Stomach (tissue), 8 donors: ENCODE measurements at regions not wholly inside any gene's neighbourhood (a gene's known extent, or its start where the extent isn't known, plus 50 kb on each side); places are given as distances from the start of the nearest gene placed in this dataset.

ENCODE experiments used
- DNase-seq, 2 donors: peaks; one replicate each; pipeline versions ENCODE4 v3.0.0 to v3.0.0-alpha.2; 2013 to 2019
- H3K27ac ChIP-seq, 5 donors: fragments of 200-600 bp in 4 of 5; sonication (generic) in 4 of 5; one replicate each; pipeline ENCODE4 v1.5.1; 2013 to 2019; ENCODE audit warnings: mild to moderate bottlenecking in 1 of 5, moderate library complexity in 1 of 5
- H3K27me3 ChIP-seq, 3 donors: fragments of 200-600 bp; sonication (generic); one replicate each; pipeline ENCODE4 v1.5.1; 2017 to 2019; ENCODE audit warnings: mixed run types in 1 of 3
- H3K36me3 ChIP-seq, 4 donors: fragments of 200-600 bp; sonication (generic); 1 replicate in 3 of 4; 2 replicates in 1 of 4; pipeline ENCODE4 v1.5.1; 2016 to 2019
- H3K4me1 ChIP-seq, 4 donors: fragments of 200-600 bp; sonication (generic); one replicate each; pipeline ENCODE4 v1.5.1; 2016 to 2019
- H3K4me3 ChIP-seq, 4 donors: fragments of 200-600 bp; sonication (generic) in 3 of 4; one replicate each; pipeline ENCODE4 v1.5.1; 2016 to 2019; ENCODE audit warnings: mild to moderate bottlenecking in 1 of 4
- H3K9me3 ChIP-seq, 4 donors: fragments of 200-600 bp; sonication (generic); one replicate each; pipeline ENCODE4 v1.5.1; 2016 to 2019
- EP300 ChIP-seq: sonication (generic); formaldehyde crosslinking; IDR thresholded peaks from one replicate; pipeline ENCODE4 v1.6.1; 2017; ENCODE audit warnings: antibody characterized with exemption
- POLR2A ChIP-seq, 4 donors: fragments of 450-650 bp; IDR thresholded peaks; one replicate each; pipeline ENCODE4 v1.6.1; 2016; ENCODE audit warnings: antibody characterized with exemption in 4 of 4, control low read depth in 2 of 4, mild to moderate bottlenecking in 1 of 4, moderate library complexity in 1 of 4
- POLR2AphosphoS5 ChIP-seq, 3 donors: sonication (generic); formaldehyde crosslinking; IDR thresholded peaks; one replicate each; pipeline ENCODE4 v1.6.1; 2016; ENCODE audit warnings: antibody characterized with exemption in 3 of 3
- WGBS, 5 donors: extraction: QIAGEN DNeasy Blood & Tissue Kit in 3 of 5; methylation state at CpG; one replicate each; pipeline versions ENCODE4 v1.1.5 to v1.1.7; 2013 to 2018; 5-methylcytosine and 5-hydroxymethylcytosine counted together
- intact Hi-C: fragments of 100-400 bp; cut with DNase I; formaldehyde crosslinking; loops from one replicate; pipeline ENCODE4 v1.15.1; 2023; ENCODE audit warnings: low total_unique reads
- TF ChIP-seq, protein P1 (sequence below), 7 experiments: fragments of 450-650 bp in 4 of 7; fragments of 200-600 bp in 3 of 7; sonication (generic) in 3 of 7; IDR thresholded peaks; one replicate each; pipeline ENCODE4 v1.5.1; 2016 to 2019; ENCODE audit warnings: antibody characterized with exemption in 7 of 7, control low read depth in 2 of 7, mild to moderate bottlenecking in 1 of 7
- donor health status: healthy with polysubstance abuse.
- donor health status: Bipolar disorder and iron deficiency.
- donor health status: healthy.

DNA sequence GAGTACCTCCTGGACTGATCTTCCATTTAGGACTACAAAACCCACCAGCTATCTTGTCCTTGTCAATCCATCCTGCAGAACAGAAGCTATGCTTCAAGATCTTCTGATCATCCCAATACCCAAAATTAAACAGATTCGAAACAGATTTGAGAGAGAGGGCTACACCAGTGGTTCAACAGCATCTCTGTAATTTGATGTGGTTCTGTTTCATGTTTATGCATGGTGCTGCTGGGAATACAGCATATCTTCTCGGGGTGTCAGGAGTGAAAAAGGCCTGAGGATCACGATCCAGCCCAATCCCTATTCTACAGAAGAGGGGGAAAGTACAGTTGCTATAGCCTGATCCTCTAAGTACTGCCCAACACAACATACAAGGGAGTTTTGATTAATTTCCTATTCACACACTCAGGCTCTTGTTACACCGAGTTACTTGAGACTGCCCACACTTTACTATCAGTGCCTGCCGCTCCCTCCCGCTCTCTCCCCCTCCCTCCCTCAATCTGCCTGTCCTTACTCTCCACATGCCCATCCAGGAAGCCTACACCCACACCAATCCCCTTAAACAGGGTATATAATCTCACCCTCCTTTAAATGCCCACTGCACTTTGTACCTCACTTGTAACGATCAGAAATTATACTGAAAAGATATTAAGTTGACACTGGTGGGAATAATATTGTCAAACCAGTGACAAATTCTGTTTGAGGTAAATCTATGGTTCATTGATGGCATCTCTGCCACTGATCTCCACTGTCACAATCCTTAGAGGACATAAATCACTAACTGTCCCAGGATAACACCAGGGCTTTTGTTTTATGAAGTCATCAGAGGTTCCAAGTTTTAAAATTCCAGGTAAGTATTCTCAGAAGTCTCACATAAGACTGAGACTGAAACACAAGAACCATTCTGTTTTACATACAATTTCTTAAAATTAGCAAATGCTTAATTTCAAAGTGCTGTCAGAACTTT lies 89.3 kb upstream of the PLEKHM1 start:
- DNase-seq = peak in 1 of 2 donors; percentile 19
- Histone ChIP-seq H3K4me3 (no peak overlapping the region), H3K4me1 (peaks cover 33 to 86% (median 68%) of the 10 kb centered on the region in 4 donors), H3K9me3 (no peaks in the 10 kb centered on the region), H3K27ac (no peak overlapping the region), H3K27me3 (no peaks in the 10 kb centered on the region), H3K36me3 (peaks cover 0 to 14% (median 4%) of the 10 kb centered on the region in 4 donors)
- intact Hi-C loops = no loop called here
- TF ChIP-seq, protein P1, sequence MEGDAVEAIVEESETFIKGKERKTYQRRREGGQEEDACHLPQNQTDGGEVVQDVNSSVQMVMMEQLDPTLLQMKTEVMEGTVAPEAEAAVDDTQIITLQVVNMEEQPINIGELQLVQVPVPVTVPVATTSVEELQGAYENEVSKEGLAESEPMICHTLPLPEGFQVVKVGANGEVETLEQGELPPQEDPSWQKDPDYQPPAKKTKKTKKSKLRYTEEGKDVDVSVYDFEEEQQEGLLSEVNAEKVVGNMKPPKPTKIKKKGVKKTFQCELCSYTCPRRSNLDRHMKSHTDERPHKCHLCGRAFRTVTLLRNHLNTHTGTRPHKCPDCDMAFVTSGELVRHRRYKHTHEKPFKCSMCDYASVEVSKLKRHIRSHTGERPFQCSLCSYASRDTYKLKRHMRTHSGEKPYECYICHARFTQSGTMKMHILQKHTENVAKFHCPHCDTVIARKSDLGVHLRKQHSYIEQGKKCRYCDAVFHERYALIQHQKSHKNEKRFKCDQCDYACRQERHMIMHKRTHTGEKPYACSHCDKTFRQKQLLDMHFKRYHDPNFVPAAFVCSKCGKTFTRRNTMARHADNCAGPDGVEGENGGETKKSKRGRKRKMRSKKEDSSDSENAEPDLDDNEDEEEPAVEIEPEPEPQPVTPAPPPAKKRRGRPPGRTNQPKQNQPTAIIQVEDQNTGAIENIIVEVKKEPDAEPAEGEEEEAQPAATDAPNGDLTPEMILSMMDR (IDR thresholded peaks at IDR 0.05) = no peak
- TF ChIP-seq POLR2A (IDR thresholded peaks at IDR 0.05) (no peak), POLR2AphosphoS5 (IDR thresholded peaks at IDR 0.05) (no peak), EP300 (no peak)
- 50 to 67% (median 61%) methylated on average over 7 of the region's 7 CpGs for WGBS, 5 donors

DNA sequence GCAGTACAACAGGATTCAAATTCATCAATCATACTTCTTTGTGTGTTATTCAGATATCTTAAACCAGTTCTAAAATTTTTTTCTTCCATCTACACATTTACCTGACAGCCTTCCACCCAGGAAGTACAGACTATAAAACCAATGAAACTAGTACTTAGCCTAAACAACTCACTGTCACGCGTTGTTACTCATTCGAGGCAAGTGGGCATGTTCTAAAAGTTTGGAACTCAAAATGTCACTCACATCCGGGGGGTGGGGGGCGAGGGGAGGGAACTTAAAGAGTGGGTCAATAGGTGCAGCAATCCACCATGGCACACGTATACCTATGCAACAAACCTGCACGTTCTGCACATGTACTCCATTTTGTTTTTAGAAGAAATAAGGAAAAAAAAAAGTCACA lies 90.4 kb upstream of the PLEKHM1 start:
- no peaks in the 10 kb centered on the region for H3K27me3 ChIP-seq
- H3K36me3 ChIP-seq = peaks cover 0 to 14% (median 4%) of the 10 kb centered on the region in 4 donors
- H3K9me3 ChIP-seq = no peaks in the 10 kb centered on the region
- no peak overlapping the region for H3K27ac ChIP-seq
- DNase-seq = no peak
- TF ChIP-seq POLR2AphosphoS5 (IDR thresholded peaks at IDR 0.05) = no peak
- TF ChIP-seq, protein P1 (IDR thresholded peaks at IDR 0.05) = no peak
- H3K4me3 ChIP-seq = no peak overlapping the region
- H3K4me1 ChIP-seq = peaks cover 22 to 76% (median 60%) of the 10 kb centered on the region in 4 donors
- WGBS, 5 donors = 84 to 85% (median 85%) methylated on average over 7 of the region's 7 CpGs
- intact Hi-C loops = no loop called here

DNA sequence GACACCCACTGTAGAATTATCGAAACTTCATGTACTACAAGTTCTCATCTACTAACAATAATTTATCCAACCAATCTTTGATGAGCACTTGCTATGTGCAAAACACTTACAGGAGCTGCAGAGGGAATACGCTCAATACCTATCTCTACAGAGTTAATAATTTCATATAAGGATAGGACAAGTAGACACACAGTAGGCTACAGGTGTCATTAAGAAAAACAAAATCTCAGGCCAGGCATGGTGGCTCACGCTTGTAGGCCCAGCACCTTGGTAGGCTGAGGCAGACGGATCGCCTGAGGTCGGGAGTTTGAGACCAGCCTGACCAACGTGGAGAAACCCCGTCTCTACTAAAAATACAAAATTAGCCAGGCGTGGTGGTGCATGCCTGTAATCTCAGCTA lies 91.3 kb upstream of the PLEKHM1 start:
- H3K9me3 ChIP-seq = no peaks in the 10 kb centered on the region
- DNase-seq = no peak
- H3K4me3 ChIP-seq = no peak overlapping the region
- WGBS, 5 donors = 90 to 95% (median 94%) methylated on average over 9 of the region's 9 CpGs
- no peak overlapping the region for H3K27ac ChIP-seq
- H3K27me3 ChIP-seq = no peaks in the 10 kb centered on the region
- peaks cover 0 to 14% (median 4%) of the 10 kb centered on the region in 4 donors for H3K36me3 ChIP-seq
- peaks cover 21 to 75% (median 61%) of the 10 kb centered on the region in 4 donors for H3K4me1 ChIP-seq
- TF ChIP-seq POLR2A (IDR thresholded peaks at IDR 0.05) (no peak), EP300 (no peak), POLR2AphosphoS5 (IDR thresholded peaks at IDR 0.05) (no peak)
- TF ChIP-seq, protein P1 (IDR thresholded peaks at IDR 0.05) = no peak
- intact Hi-C loops = no loop called here

DNA sequence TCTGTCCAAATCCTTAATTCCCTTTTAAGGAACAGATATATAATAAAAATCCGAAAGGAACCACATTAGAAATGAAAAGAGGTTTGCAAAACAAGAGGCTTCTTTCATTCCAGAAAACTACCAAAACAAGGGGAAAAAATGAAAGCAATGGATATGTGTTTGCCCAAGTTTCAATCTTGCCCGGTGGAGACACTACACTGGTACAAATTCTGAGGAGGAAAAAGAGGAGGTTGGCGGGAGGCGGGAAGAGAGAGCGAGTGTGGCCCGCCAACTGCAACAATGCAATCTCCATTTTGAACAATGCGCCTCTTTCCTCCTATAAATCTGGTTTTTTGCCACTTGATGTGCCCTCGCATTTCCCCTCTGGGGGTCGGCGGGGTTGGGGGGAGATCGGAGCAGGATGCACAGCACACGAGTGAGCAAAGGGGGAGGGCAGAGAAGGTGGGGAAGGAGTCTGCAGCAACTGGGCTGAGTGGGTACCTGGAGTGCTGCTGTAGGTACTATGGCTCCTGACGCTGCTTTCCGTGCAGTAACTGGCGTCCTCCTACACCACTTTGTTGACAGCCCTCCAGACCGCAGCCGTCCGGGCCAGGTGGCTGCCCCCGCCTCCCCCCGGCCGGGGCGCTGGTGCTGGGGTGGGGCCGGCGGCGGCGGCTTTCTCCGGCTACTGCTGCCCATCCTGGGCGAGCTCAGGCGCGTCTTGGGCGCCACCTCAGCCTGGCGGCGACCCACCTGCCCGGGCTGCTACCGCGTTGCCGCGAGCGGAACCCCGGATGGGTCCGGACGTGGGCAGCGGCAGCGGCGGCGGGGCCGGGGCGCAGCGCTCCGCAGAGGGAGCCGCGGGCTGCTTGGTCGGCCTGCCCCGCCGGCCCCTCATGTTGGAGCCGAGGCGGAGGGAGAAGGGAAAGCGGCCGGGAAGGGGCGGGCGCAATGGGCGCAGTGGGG lies 93.8 kb upstream of the PLEKHM1 start:
- DNase-seq = peak; percentile 75 to 81
- Histone ChIP-seq H3K4me1 (peaks cover 12 to 53% (median 47%) of the 10 kb centered on the region in 4 donors), H3K36me3 (peaks cover 0 to 14% (median 4%) of the 10 kb centered on the region in 4 donors), H3K9me3 (no peaks in the 10 kb centered on the region), H3K4me3 (peak overlapping the region; percentile 69 to 89 (median 79)), H3K27me3 (no peaks in the 10 kb centered on the region), H3K27ac (peak overlapping the region; percentile 83 to 93 (median 86))
- 0 to 1% (median 0%) methylated on average over 32 to 61 of the region's 62 CpGs for WGBS, 5 donors
- intact Hi-C loops = no loop called here
- TF ChIP-seq POLR2A (IDR thresholded peaks at IDR 0.05) (no peak), POLR2AphosphoS5 (IDR thresholded peaks at IDR 0.05) (peak in 2 of 3 donors; percentile 27 to 39)
- TF ChIP-seq, protein P1 (IDR thresholded peaks at IDR 0.05) = peak in 1 of 7 experiments; percentile 6
